H1 (cell line): ENCODE measurements at regions not wholly inside any gene's neighbourhood (a gene's known extent, or its start where the extent isn't known, plus 50 kb on each side); places are given as distances from the start of the nearest gene placed in this dataset.

Experiments used
- CTCF ChIA-PET: fragments of 300-600 bp; sonication (Branson Sonifier 250); formaldehyde crosslinking; loops from one replicate; lab custom pipeline; 2021; ENCODE audit not compliant: partially characterized antibody; lab: Charles Lee
- POLR2A ChIA-PET: fragments of 300-600 bp; sonication (Branson Sonifier 250); formaldehyde crosslinking; loops from one replicate; lab custom pipeline; 2021; ENCODE audit warnings: inconsistent platforms; ENCODE audit not compliant: partially characterized antibody; lab: Charles Lee
- DNase-seq, 2 experiments: peaks; one replicate each; pipeline versions ENCODE4 v3.0.0 to v3.0.0-alpha.2; 2010 to 2022; ENCODE audit warnings: low spot score in 2 of 2, low read depth in 1 of 2, mixed read lengths in 1 of 2
- FAIRE-seq: peaks from 2 replicates; lab custom pipeline; 2011; peaks lifted over from hg19 to GRCh38; lab: Jason Lieb, UNC
- H2AFZ ChIP-seq: 2 replicates; pipeline ENCODE4 v1.8.1; 2012; ENCODE audit warnings: low read length, inconsistent platforms
- H2AK5ac ChIP-seq: 2 replicates; pipeline ENCODE4 v1.6.1; 2013; ENCODE audit warnings: low read depth, low read length
- H2BK120ac ChIP-seq: replicated peaks from 2 replicates; pipeline ENCODE3; 2013; ENCODE audit warnings: low read depth, low read length, inconsistent platforms
- H2BK12ac ChIP-seq: 2 replicates; pipeline ENCODE4 v1.6.1; 2013; ENCODE audit warnings: low read depth, low read length
- H2BK15ac ChIP-seq: 2 replicates; pipeline ENCODE4 v1.6.1; 2013; ENCODE audit warnings: low read length
- H2BK20ac ChIP-seq: 2 replicates; pipeline ENCODE4 v1.6.1; 2013; ENCODE audit warnings: low read length
- H2BK5ac ChIP-seq: 2 replicates; pipeline ENCODE4 v1.6.1; 2013; ENCODE audit warnings: low read depth, low read length
- H3K14ac ChIP-seq: 2 replicates; pipeline ENCODE4 v1.6.1; 2013; ENCODE audit warnings: inconsistent platforms; ENCODE audit not compliant: insufficient read length
- H3K18ac ChIP-seq: 2 replicates; pipeline ENCODE4 v1.6.1; 2013; ENCODE audit warnings: low read length; ENCODE audit errors: extremely low read depth
- H3K23ac ChIP-seq: 2 replicates; pipeline ENCODE4 v1.6.1; 2013; ENCODE audit warnings: inconsistent platforms; ENCODE audit not compliant: insufficient read length
- H3K23me2 ChIP-seq: 2 replicates; pipeline ENCODE4 v1.6.1; 2013; ENCODE audit warnings: low read depth, low read length
- H3K27ac ChIP-seq: 2 replicates; pipeline ENCODE4 v1.6.1; 2011; ENCODE audit warnings: low read depth, low read length, inconsistent platforms
- H3K27me3 ChIP-seq, 4 experiments: replicated peaks in 1 of 4; 1 replicate in 1 of 4; 2 replicates in 3 of 4; pipeline versions ENCODE4 v1.6.1 to v1.8.1; 2011 to 2013; ENCODE audit warnings: low read length in 3 of 4, mild to moderate bottlenecking in 3 of 4, inconsistent platforms in 2 of 4, mixed read lengths in 2 of 4, moderate library complexity in 1 of 4; ENCODE audit not compliant: control insufficient read depth in 3 of 4, insufficient read depth in 3 of 4; ENCODE audit errors: extremely low read depth in 1 of 4
- H3K36me3 ChIP-seq, 4 experiments: 2 replicates each; pipeline versions ENCODE4 v1.6.1 to v1.8.1; 2011 to 2013; ENCODE audit warnings: mild to moderate bottlenecking in 4 of 4, low read length in 3 of 4, moderate library complexity in 2 of 4, control low read depth in 1 of 4, inconsistent platforms in 1 of 4; ENCODE audit not compliant: insufficient read depth in 4 of 4, control insufficient read depth in 2 of 4
- H3K4ac ChIP-seq: replicated peaks from 2 replicates; pipeline ENCODE3; 2013; ENCODE audit warnings: low read length, low read depth, mixed read lengths, inconsistent platforms; ENCODE audit not compliant: insufficient read length
- H3K4me1 ChIP-seq, 4 experiments: replicated peaks in 1 of 4; 1 replicate in 1 of 4; 2 replicates in 3 of 4; pipeline versions ENCODE4 v1.6.1 to v1.8.1; 2011 to 2013; ENCODE audit warnings: low read length in 3 of 4, inconsistent platforms in 2 of 4, mixed read lengths in 1 of 4; ENCODE audit not compliant: insufficient read depth in 4 of 4, control insufficient read depth in 3 of 4
- H3K4me2 ChIP-seq, 2 experiments: 2 replicates each; pipeline versions ENCODE4 v1.6.1 to v1.8.1; 2011 to 2013; ENCODE audit warnings: low read depth in 2 of 2, low read length in 2 of 2, control low read depth in 1 of 2, inconsistent platforms in 1 of 2, mild to moderate bottlenecking in 1 of 2; ENCODE audit not compliant: insufficient read depth in 1 of 2
- H3K4me3 ChIP-seq, 4 experiments: fragments of 200-600, 300-600 bp in 1 of 4; sonication (generic), shearing (Covaris generic), sonication (Bioruptor Twin) in 1 of 4; 2 replicates each; pipeline versions ENCODE4 v1.5.1 to v1.8.1; 2011 to 2016; ENCODE audit warnings: low read length in 4 of 4, low read depth in 3 of 4, control low read depth in 2 of 4, inconsistent platforms in 2 of 4, mild to moderate bottlenecking in 2 of 4, mixed read lengths in 1 of 4, moderate library complexity in 1 of 4; ENCODE audit not compliant: insufficient read depth in 2 of 4; ENCODE audit errors: extremely low read depth in 1 of 4
- H3K56ac ChIP-seq: replicated peaks from 2 replicates; pipeline ENCODE3; 2013; ENCODE audit warnings: low read depth, mild to moderate bottlenecking, mixed read lengths, low read length, inconsistent platforms; ENCODE audit not compliant: insufficient read length
- H3K79me1 ChIP-seq: 2 replicates; pipeline ENCODE4 v1.6.1; 2013; ENCODE audit warnings: low read depth, low read length, control low read depth
- H3K79me2 ChIP-seq, 2 experiments: 2 replicates each; pipeline versions ENCODE4 v1.6.1 to v1.8.1; 2012 to 2013; ENCODE audit warnings: low read length in 2 of 2, mild to moderate bottlenecking in 2 of 2, inconsistent platforms in 1 of 2; ENCODE audit not compliant: insufficient read depth in 2 of 2, control insufficient read depth in 1 of 2
- H3K9ac ChIP-seq, 4 experiments: replicated peaks in 1 of 4; 1 replicate in 1 of 4; 2 replicates in 3 of 4; pipeline versions ENCODE4 v1.6.1 to v1.8.1; 2011 to 2013; ENCODE audit warnings: low read depth in 3 of 4, low read length in 3 of 4, control low read depth in 2 of 4, mild to moderate bottlenecking in 2 of 4, moderate library complexity in 2 of 4, inconsistent platforms in 1 of 4; ENCODE audit errors: extremely low read depth in 1 of 4
- H3K9me3 ChIP-seq, 2 experiments: 2 replicates each; pipeline versions ENCODE4 v1.6.1 to v1.8.1; 2012 to 2013; ENCODE audit warnings: mild to moderate bottlenecking in 2 of 2, moderate library complexity in 2 of 2, control low read depth in 1 of 2, inconsistent platforms in 1 of 2, low read depth in 1 of 2, low read length in 1 of 2, mixed read lengths in 1 of 2; ENCODE audit not compliant: insufficient read depth in 2 of 2
- H4K20me1 ChIP-seq, 2 experiments: replicated peaks in 1 of 2; 2 replicates each; pipeline versions ENCODE3 to v1.8.1; 2011 to 2013; ENCODE audit warnings: inconsistent platforms in 2 of 2, low read length in 2 of 2, mild to moderate bottlenecking in 1 of 2; ENCODE audit not compliant: insufficient read depth in 2 of 2, control insufficient read depth in 1 of 2
- H4K5ac ChIP-seq: 2 replicates; pipeline ENCODE4 v1.6.1; 2013; ENCODE audit warnings: low read length, low read depth, mixed read lengths, inconsistent platforms; ENCODE audit not compliant: insufficient read length
- H4K8ac ChIP-seq: 2 replicates; pipeline ENCODE4 v1.8.0; 2013; ENCODE audit warnings: mild to moderate bottlenecking, moderate library complexity, low read length, inconsistent platforms; ENCODE audit not compliant: insufficient read depth; ENCODE audit errors: extremely low read depth
- H4K91ac ChIP-seq: replicated peaks from 2 replicates; pipeline ENCODE3; 2013; ENCODE audit warnings: low read length, mixed read lengths, inconsistent platforms; ENCODE audit not compliant: insufficient read length
- BRCA1 ChIP-seq: IDR thresholded peaks from 2 replicates; pipeline ENCODE4 v1.6.1; 2012; ENCODE audit warnings: low read depth, low read length, improper control_type of control experiment
- NANOG ChIP-seq: IDR thresholded peaks from 2 replicates; pipeline ENCODE4 v1.6.1; 2011; ENCODE audit warnings: low read length, low read depth, mild to moderate bottlenecking, inconsistent platforms; ENCODE audit not compliant: insufficient read depth, poor library complexity, severe bottlenecking
- POLR2AphosphoS5 ChIP-seq: IDR thresholded peaks from 2 replicates; pipeline ENCODE4 v1.6.1; 2011; ENCODE audit warnings: low read depth, low read length
- ZNF274 ChIP-seq: IDR thresholded peaks from 2 replicates; pipeline ENCODE4 v1.7.0; 2012; ENCODE audit warnings: low read length, borderline replicate concordance; ENCODE audit errors: extremely low read depth
- WGBS, 2 experiments: shearing (Covaris generic) in 1 of 2; methylation state at CpG; one replicate each; pipeline versions ENCODE4 v1.1.6 to v1.1.7; 2013 to 2015; ENCODE audit warnings: low lambda C conversion rate in 2 of 2, mixed read lengths in 2 of 2, inconsistent platforms in 1 of 2, low coverage in 1 of 2, missing lambda C conversion rate in 1 of 2; ENCODE audit not compliant: insufficient replicate concordance in 2 of 2, insufficient coverage in 1 of 2, insufficient read length in 1 of 2; ENCODE audit errors: extremely low coverage in 1 of 2, missing lambda C conversion rate in 1 of 2; 5-methylcytosine and 5-hydroxymethylcytosine counted together

- H3K36me3 ChIP-seq = no peaks in the 10 kb centered on the region
- no peaks in the 10 kb centered on the region; a peak in 2 of 7 replicates for H3K4me1 ChIP-seq
- no peak for TF ChIP-seq ZNF274
- TF ChIP-seq NANOG = no peak
- no peak for TF ChIP-seq POLR2AphosphoS5
- TF ChIP-seq BRCA1 = no peak
- H3K23ac ChIP-seq = no peak overlapping the region
- H3K27me3 ChIP-seq = no peaks in the 10 kb centered on the region
- FAIRE-seq (no peak), DNase-seq (no peak)
- no peak overlapping the region for H3K27ac ChIP-seq
- no peak overlapping the region for H2BK120ac ChIP-seq
- H3K9ac ChIP-seq = no peak overlapping the region
- H3K4ac ChIP-seq = no peak overlapping the region
- no peak overlapping the region for H2BK5ac ChIP-seq
- no peaks in the 10 kb centered on the region for H3K79me1 ChIP-seq
- H2BK15ac ChIP-seq = no peak overlapping the region
- H4K5ac ChIP-seq = no peak overlapping the region
- no peaks in the 10 kb centered on the region for H3K23me2 ChIP-seq
- no peak overlapping the region for H2AFZ ChIP-seq
- H3K4me2 ChIP-seq = no peak overlapping the region
- no peak overlapping the region for H3K14ac ChIP-seq
- no peak overlapping the region for H4K91ac ChIP-seq
- H3K4me3 ChIP-seq = no peak overlapping the region
- H3K9me3 ChIP-seq = no peaks in the 10 kb centered on the region
- no peak overlapping the region for H3K18ac ChIP-seq
- POLR2A ChIA-PET = no interaction called here
- H3K56ac ChIP-seq = no peak overlapping the region
- no peak overlapping the region for H4K8ac ChIP-seq
- WGBS, 2 experiments = 73% methylated on average over 4 of the region's 4 CpGs; no CpG with 5 or more reads in 1 of the 2 experiments
- no peaks in the 10 kb centered on the region for H4K20me1 ChIP-seq
- no peaks in the 10 kb centered on the region for H3K79me2 ChIP-seq
- H2AK5ac ChIP-seq = no peak overlapping the region
- H2BK12ac ChIP-seq = no peak overlapping the region
- CTCF ChIA-PET = interaction anchor here (0.6 to 1.7 kb wide), 3 partner anchors 8 to 584 kb away, joined by 3 to 5 read pairs (median 4); no protein-coding TSS in a partner anchor
- no peak overlapping the region for H2BK20ac ChIP-seq
Measured at GRCh38 chr6:213284-213683, 79.0 kb upstream of the DUSP22 start.
